ENCODE measurements at regions not wholly inside any gene's neighbourhood (a gene's known extent, or its start where the extent isn't known, plus 50 kb on each side); places are given as distances from the start of the nearest gene placed in this dataset.

GRCh38 chr12:24386836-24387235 is 437.4 kb upstream of the SOX5 start (continued):
- TF ChIP-seq HMGXB4 (CRISPR knock-in tag; IDR thresholded peaks at IDR 0.05) (no peak), NFIC (IDR thresholded peaks at IDR 0.05) (peak; percentile 31; the same call in 1 of the 2 replicates)

GRCh38 chr12:24381790-24382189 is 432.3 kb upstream of the SOX5 start:
- Histone ChIP-seq H2AFZ (ENCODE audit: low read depth, low read length) (no peak overlapping the region), H3K4me3 (no peak overlapping the region), H3K79me2 (ENCODE audit: control insufficient read depth, insufficient read depth, low read length) (no peaks in the 10 kb centered on the region), H3K27ac (ENCODE audit: extremely low read depth, low read depth, low read length) (no peak overlapping the region), H3K27me3 (ENCODE audit: control insufficient read depth in 2 of 2, insufficient read depth in 2 of 2, low read length in 2 of 2) (no peaks in the 10 kb centered on the region), H3K9ac (ENCODE audit: insufficient read depth in 1 of 2, low read depth in 2 of 2, low read length in 2 of 2) (no peak overlapping the region), H4K20me1 (replicated peaks; ENCODE audit: control insufficient read depth, insufficient read depth, low read length) (no peaks in the 10 kb centered on the region; the same call in 1 of the 2 replicates), H3K9me3 (replicated peaks; ENCODE audit: control insufficient read depth, insufficient read depth, low read depth, low read length) (no peaks in the 10 kb centered on the region), H3K4me1 (replicated peaks in 1 of 2; ENCODE audit: control insufficient read depth in 2 of 2, insufficient read depth in 2 of 2, low read length in 2 of 2) (no peaks in the 10 kb centered on the region), H3K9me1 (ENCODE audit: control insufficient read depth, insufficient read depth, low read length) (no peaks in the 10 kb centered on the region), H3K36me3 (ENCODE audit: control insufficient read depth, insufficient read depth, low read length) (no peaks in the 10 kb centered on the region), H3K4me2 (ENCODE audit: insufficient read depth, low read length) (no peak overlapping the region)
- ATAC-seq = no peak
- in situ Hi-C loops (cut with MboI) = no loop called here
- no TSS peak for BruUV-seq (replicated peaks)
- CTCF ChIA-PET (ENCODE audit: low intra/inter-chr PET ratio) = no interaction called here
- DNase-seq (ENCODE audit: extremely low read depth in 1 of 4, low spot score in 3 of 4) = no peak
- intact Hi-C loops (cut with micrococcal nuclease) = no loop called here
- no peak for FAIRE-seq
- TF ChIP-seq HDGF (IDR thresholded peaks at IDR 0.05) (no peak), ZHX1 (conservative IDR thresholded peaks at IDR 0.05; ENCODE audit: low read length) (no peak), TCF7L2 (IDR thresholded peaks at IDR 0.05; ENCODE audit: low read depth, low read length) (no peak), PTTG1 (tag; IDR thresholded peaks at IDR 0.05; ENCODE audit: low read depth) (no peak), GATA2 (CRISPR knock-in tag; IDR thresholded peaks at IDR 0.05) (no peak), VEZF1 (CRISPR knock-in tag; IDR thresholded peaks at IDR 0.05) (no peak), ZKSCAN1 (IDR thresholded peaks at IDR 0.05; ENCODE audit: low read depth, low read length) (no peak), NFYB (IDR thresholded peaks at IDR 0.05; ENCODE audit: extremely low read depth, insufficient read length) (no peak)
- POLR2A ChIA-PET = no interaction called here
- 2% methylated on average over 3 of the region's 3 CpGs for WGBS (ENCODE audit: insufficient coverage, low coverage, missing lambda C conversion rate)
